Testis (tissue), 2 donors: ENCODE measurements at regions not wholly inside any gene's neighbourhood (a gene's known extent, or its start where the extent isn't known, plus 50 kb on each side); places are given as distances from the start of the nearest gene placed in this dataset.

Experiments
- CTCF ChIP-seq, 3 experiments: fragments of 450-650 bp in 2 of 3; fragments of 200-600 bp in 1 of 3; sonication (generic) in 1 of 3; IDR thresholded peaks; one replicate each; pipeline ENCODE4 v1.5.1; 2016 to 2019; ENCODE audit warnings: antibody characterized with exemption in 3 of 3, mild to moderate bottlenecking in 2 of 3, moderate library complexity in 1 of 3
- POLR2A ChIP-seq: fragments of 450-650 bp; IDR thresholded peaks from one replicate; pipeline ENCODE4 v1.6.1; 2017; ENCODE audit warnings: antibody characterized with exemption, mild to moderate bottlenecking, moderate library complexity

GRCh38 chr18:7298149-7298548 lies 67.3 kb downstream of the LRRC30 start:
- TF ChIP-seq CTCF (IDR thresholded peaks at IDR 0.05): no peak
- no peak for TF ChIP-seq POLR2A
